ENCODE measurements at regions not wholly inside any gene's neighbourhood (a gene's known extent, or its start where the extent isn't known, plus 50 kb on each side); places are given as distances from the start of the nearest gene placed in this dataset.

- no peak for TF ChIP-seq CTCF (IDR thresholded peaks at IDR 0.05)
- no peak for TF ChIP-seq EZH2 (IDR thresholded peaks at IDR 0.05; ENCODE audit: borderline replicate concordance, insufficient read depth, low read depth, low read length, poor library complexity, severe bottlenecking)
Measured at GRCh38 chr5:102599289-102599688, 100.5 kb upstream of the SLCO6A1 start.

All from B cell (primary cell).